ENCODE measurements at regions not wholly inside any gene's neighbourhood (a gene's known extent, or its start where the extent isn't known, plus 50 kb on each side); places are given as distances from the start of the nearest gene placed in this dataset.
A peak's percentile ranks its signal among the peaks of the same experiment; 100 is the strongest.

DNA sequence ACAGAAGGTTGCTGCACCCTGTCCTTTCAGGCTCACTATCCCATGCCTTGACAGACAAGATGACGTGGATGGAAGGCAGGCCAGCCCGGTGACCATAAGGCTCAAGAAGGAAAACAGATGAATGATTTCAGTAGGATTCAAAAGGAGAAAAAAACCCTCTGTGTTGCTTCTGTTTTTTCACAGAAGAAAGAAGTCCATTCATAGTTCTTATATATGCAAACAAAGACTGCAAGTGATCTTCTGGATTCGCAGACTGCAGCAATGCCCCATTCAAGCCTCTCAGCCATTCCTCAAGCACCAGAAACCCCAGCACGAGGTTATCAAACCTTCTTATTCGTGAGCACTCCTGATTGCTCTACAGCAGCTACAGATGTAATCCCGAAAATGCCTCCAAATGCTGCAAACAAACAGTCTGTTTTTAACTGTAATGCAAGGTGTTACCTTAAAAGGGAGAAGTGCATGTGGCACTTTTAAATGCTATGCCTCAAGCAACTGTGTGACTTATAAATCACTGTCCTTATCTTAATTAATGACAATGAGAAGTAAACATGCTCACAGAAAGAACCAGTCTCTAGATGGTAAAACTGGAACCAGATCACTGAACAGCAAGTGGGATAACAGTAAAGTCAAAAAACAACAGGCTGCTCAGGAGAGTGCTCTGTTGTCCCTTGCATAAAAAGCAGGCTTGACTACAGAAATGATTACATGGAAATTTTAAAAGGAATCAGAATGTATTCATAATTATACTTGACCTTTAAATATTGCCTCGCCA is 173.9 kb downstream of the HHIPL2 start:
- Histone ChIP-seq H3K4me1 (ENCODE audit: control insufficient read depth, insufficient read depth, low read length) (peaks cover 6% of the 10 kb centered on the region), H3K36me3 (ENCODE audit: control insufficient read depth, insufficient read depth, low read length) (no peaks in the 10 kb centered on the region), H3K27me3 (ENCODE audit: control insufficient read depth, insufficient read depth, low read length) (peaks cover 2% of the 10 kb centered on the region), H3K27ac (ENCODE audit: low read depth, low read length) (peak overlapping the region; percentile 63), H3K4me3 (ENCODE audit: low read depth, low read length) (no peak overlapping the region), H3K9me3 (ENCODE audit: control insufficient read depth, insufficient read depth, low read length) (no peaks in the 10 kb centered on the region)
- WGBS (ENCODE audit: insufficient coverage) = 51% methylated on average over 3 of the region's 7 CpGs
- DNase-seq (ENCODE audit: low read depth in 4 of 6, low spot score in 6 of 6) = peak in 3 of 6 donors; percentile 9 to 57 (median 19)

DNA sequence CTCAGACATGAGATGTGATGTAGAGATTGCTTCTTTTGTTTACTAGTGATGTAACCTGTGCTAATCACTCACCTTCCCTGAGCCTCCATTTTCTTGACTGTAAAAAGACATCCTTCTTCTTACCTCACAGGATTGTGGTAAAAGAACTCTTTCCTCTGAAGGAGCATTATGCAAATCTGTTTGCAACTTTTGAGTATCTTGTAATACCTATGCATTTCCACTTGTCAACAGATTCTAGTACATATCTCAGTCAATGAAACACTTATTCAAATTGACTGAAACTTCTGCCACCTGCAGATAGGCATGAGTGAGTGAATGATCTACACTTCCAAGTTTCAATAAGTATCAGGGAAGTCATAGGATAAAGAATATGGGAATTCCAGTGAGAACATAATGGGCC is 174.7 kb downstream of the HHIPL2 start:
- Histone ChIP-seq H3K36me3 (ENCODE audit: control insufficient read depth, insufficient read depth, low read length) (no peaks in the 10 kb centered on the region), H3K9me3 (ENCODE audit: control insufficient read depth, insufficient read depth, low read length) (no peaks in the 10 kb centered on the region), H3K4me1 (ENCODE audit: control insufficient read depth, insufficient read depth, low read length) (peaks cover 6% of the 10 kb centered on the region), H3K4me3 (ENCODE audit: low read depth, low read length) (no peak overlapping the region), H3K27ac (ENCODE audit: low read depth, low read length) (peak overlapping the region; percentile 63), H3K27me3 (ENCODE audit: control insufficient read depth, insufficient read depth, low read length) (peaks cover 2% of the 10 kb centered on the region)
- DNase-seq (ENCODE audit: low read depth in 4 of 6, low spot score in 6 of 6) = no peak

DNA sequence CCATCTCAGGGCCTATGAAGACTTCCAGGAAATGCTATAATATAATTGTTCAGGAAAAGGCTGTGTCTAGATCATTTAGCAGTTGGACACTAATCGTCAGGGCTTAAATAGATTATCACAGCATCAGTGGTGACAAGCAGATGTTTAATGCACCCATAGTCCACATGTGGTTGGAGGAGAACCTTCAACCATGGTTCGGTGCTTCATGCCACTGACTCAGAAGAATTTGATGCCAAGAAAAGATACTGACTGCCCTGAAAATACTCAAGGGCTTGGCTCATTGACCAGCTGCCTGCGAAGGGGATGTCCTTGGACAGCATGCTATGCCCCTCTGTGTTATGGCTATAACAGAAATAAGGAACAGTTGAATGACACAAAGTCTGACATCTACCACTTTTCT is 175.7 kb downstream of the HHIPL2 start:
- H3K27me3 ChIP-seq (ENCODE audit: control insufficient read depth, insufficient read depth, low read length) = no peaks in the 10 kb centered on the region
- no peak overlapping the region for H3K4me3 ChIP-seq (ENCODE audit: low read depth, low read length)
- H3K36me3 ChIP-seq (ENCODE audit: control insufficient read depth, insufficient read depth, low read length) = no peaks in the 10 kb centered on the region
- no peak overlapping the region for H3K27ac ChIP-seq (ENCODE audit: low read depth, low read length)
- H3K4me1 ChIP-seq (ENCODE audit: control insufficient read depth, insufficient read depth, low read length) = peaks cover 6% of the 10 kb centered on the region
- no peaks in the 10 kb centered on the region for H3K9me3 ChIP-seq (ENCODE audit: control insufficient read depth, insufficient read depth, low read length)
- 87% methylated on average over 3 of the region's 3 CpGs for WGBS (ENCODE audit: insufficient coverage)
- DNase-seq (ENCODE audit: low read depth in 4 of 6, low spot score in 6 of 6) = no peak

DNA sequence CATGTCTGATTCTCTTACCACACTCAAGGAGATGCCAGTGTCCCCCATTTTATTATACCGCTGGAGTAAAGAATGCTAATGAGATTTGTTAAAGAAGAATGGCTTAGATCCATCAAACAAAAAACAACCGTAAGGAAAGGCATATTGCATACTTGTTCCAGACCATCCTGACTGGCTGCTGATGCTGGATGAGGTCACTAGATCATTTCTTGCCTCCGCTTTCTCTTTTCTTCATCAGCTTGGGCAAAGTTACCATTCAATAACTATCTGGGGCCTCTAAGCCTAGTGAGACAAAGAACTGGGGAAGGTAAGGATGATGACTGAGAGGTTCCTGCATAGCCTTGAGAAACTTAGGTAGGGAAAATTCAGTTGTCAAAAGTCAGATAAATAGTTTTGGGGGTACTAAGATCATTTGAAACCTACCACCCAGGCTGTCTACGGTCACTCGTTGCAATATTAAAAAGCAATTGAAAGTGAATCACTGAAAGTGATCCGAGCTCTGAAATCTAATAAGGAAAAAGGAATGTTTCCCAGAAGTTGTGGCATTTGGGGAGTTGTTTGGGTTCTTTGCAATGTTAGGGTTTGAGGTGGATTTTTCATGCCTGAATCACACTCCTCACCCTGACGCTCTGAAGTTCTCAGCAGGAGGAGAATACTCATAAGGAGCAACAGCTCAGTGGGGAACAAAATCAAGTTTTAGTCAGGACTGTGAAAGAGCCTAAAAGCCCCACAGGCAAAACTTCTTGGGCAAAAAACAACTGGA is 176.8 kb downstream of the HHIPL2 start:
- H3K27ac ChIP-seq (ENCODE audit: low read depth, low read length) = no peak overlapping the region
- WGBS (ENCODE audit: insufficient coverage) = 91% methylated on average over 4 of the region's 7 CpGs

DNA sequence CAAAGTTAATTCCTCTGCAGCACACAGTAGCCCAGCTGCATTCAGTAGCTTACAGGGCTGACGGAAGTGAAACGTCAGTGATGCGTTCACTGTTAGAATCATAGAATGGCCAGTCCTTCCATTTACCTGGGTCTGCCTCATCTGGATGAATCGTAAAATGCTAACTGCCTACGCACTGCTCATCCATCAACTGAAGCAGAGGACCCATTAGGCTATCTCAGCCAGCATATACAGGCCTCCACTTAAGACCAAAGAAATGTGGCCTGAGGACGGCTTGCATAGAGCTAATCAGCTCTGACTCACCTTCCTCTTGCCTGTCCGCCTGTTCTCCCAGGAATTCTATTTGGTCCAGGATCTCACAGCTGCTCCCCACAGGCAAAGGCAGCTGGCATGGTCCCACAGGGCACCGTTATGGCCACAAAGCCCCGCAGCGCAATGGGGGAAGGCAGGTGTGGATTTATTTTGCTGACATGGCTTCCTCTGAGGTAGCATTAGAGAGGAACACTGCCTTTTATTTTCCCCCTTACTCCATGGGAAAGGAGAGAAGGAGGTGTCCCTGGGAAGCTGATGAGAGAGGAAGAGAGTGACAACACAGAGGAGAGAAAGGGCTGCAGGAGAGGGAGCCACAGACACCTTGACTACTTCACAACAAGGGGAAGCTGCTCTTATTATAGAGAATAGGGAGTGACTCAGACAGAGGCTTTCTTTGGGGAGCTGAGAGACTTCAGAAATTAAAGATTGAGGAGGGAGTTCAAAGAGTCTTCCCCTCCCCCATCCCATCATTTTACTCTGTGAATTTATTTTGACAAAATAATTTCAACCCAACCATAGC is 177.6 kb downstream of the HHIPL2 start:
- WGBS (ENCODE audit: insufficient coverage) = 73% methylated on average over 10 of the region's 10 CpGs
- H3K27me3 ChIP-seq (ENCODE audit: control insufficient read depth, insufficient read depth, low read length) = no peaks in the 10 kb centered on the region
- peaks cover 6% of the 10 kb centered on the region for H3K4me1 ChIP-seq (ENCODE audit: control insufficient read depth, insufficient read depth, low read length)
- peak in 1 of 6 donors; percentile 55 for DNase-seq (ENCODE audit: low read depth in 4 of 6, low spot score in 6 of 6)
- no peak overlapping the region for H3K4me3 ChIP-seq (ENCODE audit: low read depth, low read length)
- H3K9me3 ChIP-seq (ENCODE audit: control insufficient read depth, insufficient read depth, low read length) = no peaks in the 10 kb centered on the region
- H3K27ac ChIP-seq (ENCODE audit: low read depth, low read length) = no peak overlapping the region
- H3K36me3 ChIP-seq (ENCODE audit: control insufficient read depth, insufficient read depth, low read length) = no peaks in the 10 kb centered on the region

More for the DNA sequence above, 176.8 kb downstream of the HHIPL2 start:
- Histone ChIP-seq H3K4me3 (ENCODE audit: low read depth, low read length) (no peak overlapping the region), H3K9me3 (ENCODE audit: control insufficient read depth, insufficient read depth, low read length) (no peaks in the 10 kb centered on the region), H3K4me1 (ENCODE audit: control insufficient read depth, insufficient read depth, low read length) (peaks cover 6% of the 10 kb centered on the region), H3K27me3 (ENCODE audit: control insufficient read depth, insufficient read depth, low read length) (no peaks in the 10 kb centered on the region), H3K36me3 (ENCODE audit: control insufficient read depth, insufficient read depth, low read length) (no peaks in the 10 kb centered on the region)
- DNase-seq (ENCODE audit: low read depth in 4 of 6, low spot score in 6 of 6) = no peak

DNA sequence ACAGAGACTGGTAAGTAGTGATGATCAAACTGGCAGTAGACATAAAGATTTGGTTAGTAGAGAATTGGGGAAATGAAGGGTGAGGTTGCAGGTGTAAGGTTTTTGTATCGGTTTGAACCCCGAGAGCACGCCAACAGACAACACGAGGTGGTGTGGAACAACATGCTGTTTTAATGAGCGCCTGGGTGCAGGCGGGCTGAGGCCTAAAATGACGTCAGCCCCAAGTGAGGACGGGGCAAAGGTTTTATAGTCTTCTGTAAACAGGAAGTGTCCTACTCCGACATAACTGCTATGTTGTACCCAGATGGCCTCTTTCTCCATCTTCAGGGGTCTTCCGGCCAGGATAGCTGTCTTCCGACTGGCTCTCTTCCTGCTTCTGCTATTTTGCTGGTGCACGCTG is 178.8 kb downstream of the HHIPL2 start:
- 91% methylated on average over 12 of the region's 12 CpGs for WGBS (ENCODE audit: insufficient coverage)
- no peak for DNase-seq (ENCODE audit: low read depth in 4 of 6, low spot score in 6 of 6)
- H3K9me3 ChIP-seq (ENCODE audit: control insufficient read depth, insufficient read depth, low read length) = no peaks in the 10 kb centered on the region
- peaks cover 6% of the 10 kb centered on the region for H3K4me1 ChIP-seq (ENCODE audit: control insufficient read depth, insufficient read depth, low read length)
- no peak overlapping the region for H3K27ac ChIP-seq (ENCODE audit: low read depth, low read length)
- no peak overlapping the region for H3K4me3 ChIP-seq (ENCODE audit: low read depth, low read length)
- no peaks in the 10 kb centered on the region for H3K27me3 ChIP-seq (ENCODE audit: control insufficient read depth, insufficient read depth, low read length)
- H3K36me3 ChIP-seq (ENCODE audit: control insufficient read depth, insufficient read depth, low read length) = no peaks in the 10 kb centered on the region

DNA sequence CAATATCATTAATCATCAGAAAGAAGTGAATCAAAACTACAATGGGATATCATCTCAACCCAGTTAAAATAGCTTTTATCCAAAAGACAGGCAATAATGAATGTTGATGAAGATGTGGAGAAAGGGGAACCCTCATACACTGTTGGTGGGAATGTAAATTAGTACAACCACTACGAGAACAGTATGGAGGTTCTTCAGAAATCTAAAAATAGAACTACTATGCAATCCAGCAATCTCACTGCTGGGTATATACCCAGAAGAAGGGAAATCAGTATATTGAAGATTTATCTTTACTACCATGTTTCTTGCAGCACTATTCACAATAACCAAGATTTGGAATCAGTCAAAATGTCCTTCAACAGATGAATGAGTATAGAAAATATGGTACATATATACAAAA is 189.8 kb downstream of the HHIPL2 start:
- no peaks in the 10 kb centered on the region for H3K36me3 ChIP-seq (ENCODE audit: control insufficient read depth, insufficient read depth, low read length)
- no peak overlapping the region for H3K27ac ChIP-seq (ENCODE audit: low read depth, low read length)
- H3K9me3 ChIP-seq (ENCODE audit: control insufficient read depth, insufficient read depth, low read length) = no peaks in the 10 kb centered on the region
- no peak for DNase-seq (ENCODE audit: low read depth in 4 of 6, low spot score in 6 of 6)
- no CpG with 5 or more reads among the region's 1 CpG for WGBS (ENCODE audit: insufficient coverage)
- H3K4me1 ChIP-seq (ENCODE audit: control insufficient read depth, insufficient read depth, low read length) = no peaks in the 10 kb centered on the region
- no peak overlapping the region for H3K4me3 ChIP-seq (ENCODE audit: low read depth, low read length)
- no peaks in the 10 kb centered on the region for H3K27me3 ChIP-seq (ENCODE audit: control insufficient read depth, insufficient read depth, low read length)

DNA sequence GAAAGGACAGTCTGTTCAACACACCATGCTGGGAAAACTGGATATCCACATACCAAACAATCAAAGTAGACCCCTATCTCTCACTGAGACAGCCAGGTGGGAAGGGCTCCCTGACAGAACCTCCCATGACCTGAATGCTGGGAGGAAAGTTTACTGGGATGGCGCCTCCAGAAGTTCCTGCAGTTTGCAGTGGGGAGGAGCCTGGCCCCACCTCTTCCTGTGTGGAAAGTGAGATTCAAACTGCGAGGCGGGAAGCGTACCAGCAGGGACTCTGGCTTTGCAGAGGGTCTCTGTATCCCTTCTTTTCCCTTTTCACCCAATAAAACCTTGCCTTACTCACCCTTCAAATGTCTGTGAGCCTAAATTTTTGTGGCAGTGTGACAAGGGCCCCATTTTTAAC is 190.7 kb downstream of the HHIPL2 start:
- H3K4me3 ChIP-seq (ENCODE audit: low read depth, low read length) = no peak overlapping the region
- no peaks in the 10 kb centered on the region for H3K36me3 ChIP-seq (ENCODE audit: control insufficient read depth, insufficient read depth, low read length)
- no peak for DNase-seq (ENCODE audit: low read depth in 4 of 6, low spot score in 6 of 6)
- H3K27ac ChIP-seq (ENCODE audit: low read depth, low read length) = no peak overlapping the region
- WGBS (ENCODE audit: insufficient coverage) = 92% methylated on average over 2 of the region's 4 CpGs
- no peaks in the 10 kb centered on the region for H3K9me3 ChIP-seq (ENCODE audit: control insufficient read depth, insufficient read depth, low read length)
- no peaks in the 10 kb centered on the region for H3K4me1 ChIP-seq (ENCODE audit: control insufficient read depth, insufficient read depth, low read length)
- H3K27me3 ChIP-seq (ENCODE audit: control insufficient read depth, insufficient read depth, low read length) = no peaks in the 10 kb centered on the region

DNA sequence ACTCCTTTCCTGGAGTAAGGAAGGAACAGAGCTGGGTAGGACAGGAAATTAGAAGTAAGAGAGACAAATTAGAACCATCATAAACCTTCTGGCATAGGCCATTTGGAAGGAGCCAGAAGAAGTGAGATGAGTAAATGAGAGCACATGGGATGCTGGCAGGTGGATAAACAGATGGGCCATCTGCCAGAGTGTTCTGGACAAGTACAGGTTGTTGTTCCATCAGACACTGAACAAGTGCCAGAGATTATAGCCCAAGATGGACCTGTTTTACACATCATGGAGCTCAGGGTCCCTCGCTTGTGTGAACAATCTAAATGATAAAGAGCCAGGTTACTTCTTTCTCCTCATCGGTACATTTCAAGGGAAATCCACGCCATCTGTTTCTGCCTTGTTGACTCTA is 200.3 kb downstream of the HHIPL2 start:
- no peak overlapping the region for H3K4me3 ChIP-seq (ENCODE audit: low read depth, low read length)
- no peaks in the 10 kb centered on the region for H3K27me3 ChIP-seq (ENCODE audit: control insufficient read depth, insufficient read depth, low read length)
- H3K36me3 ChIP-seq (ENCODE audit: control insufficient read depth, insufficient read depth, low read length) = no peaks in the 10 kb centered on the region
- 64% methylated on average over 1 of the region's 3 CpGs for WGBS (ENCODE audit: insufficient coverage)
- no peaks in the 10 kb centered on the region for H3K4me1 ChIP-seq (ENCODE audit: control insufficient read depth, insufficient read depth, low read length)
- no peak overlapping the region for H3K27ac ChIP-seq (ENCODE audit: low read depth, low read length)
- H3K9me3 ChIP-seq (ENCODE audit: control insufficient read depth, insufficient read depth, low read length) = no peaks in the 10 kb centered on the region
- peak in 2 of 6 donors; percentile 36 to 75 for DNase-seq (ENCODE audit: low read depth in 4 of 6, low spot score in 6 of 6)

Data from spinal cord (tissue), 9 donors.